GM23338 (cell line): ENCODE measurements at regions not wholly inside any gene's neighbourhood (a gene's known extent, or its start where the extent isn't known, plus 50 kb on each side); places are given as distances from the start of the nearest gene placed in this dataset.

Experiments used
- ATAC-seq: fragments of 200-7000 bp; cut with Tn5 transposase; 3 replicates; pipeline ENCODE4 v1.9.1; 2020
- DNase-seq: peaks from one replicate; pipeline ENCODE4 v3.0.0-alpha.2; 2015; ENCODE audit warnings: low spot score
- H2AFZ ChIP-seq: fragments of 200-600 bp; sonication (generic); 2 replicates; pipeline ENCODE4 v1.8.0; 2016; ENCODE audit warnings: antibody characterized with exemption, mild to moderate bottlenecking, moderate library complexity
- H3F3A ChIP-seq: fragments of 200-600 bp; sonication (generic); replicated peaks from 2 replicates; pipeline ENCODE4 v1.8.0; 2017; ENCODE audit warnings: antibody characterized with exemption, mixed run types, low read depth
- H3K27ac ChIP-seq: fragments of 200-600 bp; sonication (generic); 2 replicates; pipeline ENCODE4 v1.6.1; 2016; ENCODE audit warnings: low read depth
- H3K27me3 ChIP-seq: fragments of 200-600 bp; sonication (generic); 2 replicates; pipeline ENCODE4 v1.8.0; 2016; ENCODE audit warnings: mild to moderate bottlenecking, mixed run types, moderate library complexity; ENCODE audit not compliant: insufficient read depth
- H3K36me3 ChIP-seq: fragments of 200-600 bp; sonication (generic); 2 replicates; pipeline ENCODE4 v1.8.0; 2016; ENCODE audit warnings: mild to moderate bottlenecking; ENCODE audit not compliant: insufficient read depth
- H3K4me1 ChIP-seq: fragments of 200-600 bp; sonication (generic); 2 replicates; pipeline ENCODE4 v1.8.0; 2016; ENCODE audit warnings: mild to moderate bottlenecking, moderate library complexity; ENCODE audit not compliant: insufficient read depth
- H3K4me2 ChIP-seq: fragments of 200-600 bp; sonication (generic); 2 replicates; pipeline ENCODE4 v1.7.1; 2017; ENCODE audit warnings: mixed run types
- H3K4me3 ChIP-seq: fragments of 200-600 bp; sonication (generic); 2 replicates; pipeline ENCODE4 v1.6.1; 2016; ENCODE audit warnings: mixed run types
- H3K79me2 ChIP-seq: fragments of 200-600 bp; sonication (generic); replicated peaks from 2 replicates; pipeline ENCODE4 v1.8.0; 2017; ENCODE audit warnings: mild to moderate bottlenecking; ENCODE audit not compliant: insufficient read depth
- H3K9me2 ChIP-seq: fragments of 200-600 bp; sonication (generic); 2 replicates; pipeline ENCODE4 v1.8.0; 2017; ENCODE audit not compliant: insufficient read depth
- H4K20me1 ChIP-seq: fragments of 200-600 bp; sonication (generic); replicated peaks from 2 replicates; pipeline ENCODE4 v1.8.0; 2017; ENCODE audit warnings: mild to moderate bottlenecking; ENCODE audit not compliant: insufficient read depth
- H3K27ac Mint-ChIP-seq: 2 replicates; pipeline ENCODE4 v1.8.0; 2020; ENCODE audit warnings: inconsistent platforms, mild to moderate bottlenecking, moderate library complexity, mixed read lengths
- H3K27me3 Mint-ChIP-seq: 3 replicates; pipeline ENCODE4 v1.8.0; 2022; ENCODE audit warnings: low read depth, mild to moderate bottlenecking, moderate library complexity, mixed read lengths, inconsistent platforms; ENCODE audit not compliant: insufficient read depth, poor library complexity
- H3K36me3 Mint-ChIP-seq: 3 replicates; pipeline ENCODE4 v1.8.0; 2021; ENCODE audit warnings: low read depth, mild to moderate bottlenecking, inconsistent platforms, moderate library complexity, mixed read lengths
- H3K4me1 Mint-ChIP-seq: 3 replicates; pipeline ENCODE4 v1.8.0; 2020; ENCODE audit warnings: mild to moderate bottlenecking, inconsistent platforms, mixed read lengths
- H3K4me3 Mint-ChIP-seq: 3 replicates; pipeline ENCODE4 v1.8.0; 2021; ENCODE audit warnings: moderate library complexity, mild to moderate bottlenecking, inconsistent platforms, mixed read lengths
- H3K9me3 Mint-ChIP-seq: 3 replicates; pipeline ENCODE4 v1.8.0; 2020; ENCODE audit warnings: moderate library complexity, mild to moderate bottlenecking, inconsistent platforms, mixed read lengths
- CREB1 ChIP-seq: fragments of 250-450 bp; sonication (Bioruptor Pico); IDR thresholded peaks from 2 replicates; pipeline ENCODE4 v1.5.0; 2020; ENCODE audit warnings: low read depth, mild to moderate bottlenecking, moderate library complexity
- EZH2 ChIP-seq: fragments of 200-600 bp; sonication (generic); IDR thresholded peaks from one replicate; pipeline ENCODE4 v1.8.0; 2017; ENCODE audit warnings: antibody characterized with exemption, mild to moderate bottlenecking, low read depth; ENCODE audit not compliant: unreplicated experiment
- EZH2phosphoT487 ChIP-seq: fragments of 200-600 bp; sonication (generic); IDR thresholded peaks from one replicate; pipeline ENCODE4 v1.8.1; 2018; ENCODE audit warnings: antibody characterized with exemption; ENCODE audit not compliant: unreplicated experiment
- JUNB ChIP-seq: IDR thresholded peaks from one replicate; pipeline ENCODE4 v1.6.1; 2016; ENCODE audit warnings: antibody characterized with exemption; ENCODE audit not compliant: unreplicated experiment
- POLR2AphosphoS5 ChIP-seq: IDR thresholded peaks from 2 replicates; pipeline ENCODE4 v1.6.1; 2016; ENCODE audit warnings: antibody characterized with exemption, low read depth
- REST ChIP-seq: IDR thresholded peaks from one replicate; pipeline ENCODE4 v1.6.1; 2018; ENCODE audit warnings: antibody characterized with exemption; ENCODE audit not compliant: unreplicated experiment
- STAT1 ChIP-seq: IDR thresholded peaks from one replicate; pipeline ENCODE4 v1.6.1; 2016; ENCODE audit warnings: antibody characterized with exemption; ENCODE audit not compliant: unreplicated experiment
- ZNF114 ChIP-seq: fragments of 250-450 bp; sonication (Bioruptor Pico); IDR thresholded peaks from 2 replicates; pipeline ENCODE4 v1.5.0; 2020; ENCODE audit warnings: mild to moderate bottlenecking, moderate library complexity
- ZNF331 ChIP-seq: fragments of 250-450 bp; sonication (Bioruptor Pico); IDR thresholded peaks from 2 replicates; pipeline ENCODE4 v1.5.0; 2020; ENCODE audit warnings: low read depth, mild to moderate bottlenecking, moderate library complexity
- TF ChIP-seq, protein P1 (sequence below): IDR thresholded peaks from 2 replicates; pipeline ENCODE4 v1.6.1; 2016; ENCODE audit warnings: antibody characterized with exemption
- TF ChIP-seq, protein P2 (sequence below): fragments of 250-450 bp; sonication (Bioruptor Pico); IDR thresholded peaks from 2 replicates; pipeline ENCODE4 v1.5.0; 2020; ENCODE audit warnings: mild to moderate bottlenecking, moderate library complexity
- TF ChIP-seq, protein P3 (sequence below), 2 experiments: fragments of 200-600 bp in 1 of 2; sonication (generic) in 1 of 2; conservative IDR thresholded peaks; 2 replicates each; pipeline versions ENCODE4 v1.5.1 to v1.6.1; 2016 to 2017; ENCODE audit warnings: antibody characterized with exemption in 2 of 2, low read depth in 2 of 2, mild to moderate bottlenecking in 2 of 2, moderate library complexity in 1 of 2

DNA sequence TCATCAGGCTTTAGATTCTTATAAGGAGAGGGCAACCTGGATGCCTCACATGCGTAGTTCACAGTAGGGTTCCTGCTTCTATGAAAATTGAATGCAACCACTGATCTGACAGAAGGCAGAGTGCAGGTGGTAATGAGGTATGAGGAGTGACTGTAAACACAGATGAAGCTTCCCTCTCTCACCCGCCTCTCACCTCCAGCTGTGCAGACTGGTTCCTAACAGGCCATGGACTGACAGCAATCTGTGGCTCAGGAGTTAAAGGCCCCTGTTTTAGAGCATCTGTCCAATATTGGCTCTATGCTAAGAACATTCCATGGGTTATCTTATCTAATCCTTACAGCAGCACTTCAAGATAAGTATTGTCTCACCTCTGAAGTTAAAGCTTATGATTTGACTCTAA is 213.5 kb upstream of the NRP1 start (continued):
- TF ChIP-seq POLR2AphosphoS5 = no peak
- TF ChIP-seq, protein P1, sequence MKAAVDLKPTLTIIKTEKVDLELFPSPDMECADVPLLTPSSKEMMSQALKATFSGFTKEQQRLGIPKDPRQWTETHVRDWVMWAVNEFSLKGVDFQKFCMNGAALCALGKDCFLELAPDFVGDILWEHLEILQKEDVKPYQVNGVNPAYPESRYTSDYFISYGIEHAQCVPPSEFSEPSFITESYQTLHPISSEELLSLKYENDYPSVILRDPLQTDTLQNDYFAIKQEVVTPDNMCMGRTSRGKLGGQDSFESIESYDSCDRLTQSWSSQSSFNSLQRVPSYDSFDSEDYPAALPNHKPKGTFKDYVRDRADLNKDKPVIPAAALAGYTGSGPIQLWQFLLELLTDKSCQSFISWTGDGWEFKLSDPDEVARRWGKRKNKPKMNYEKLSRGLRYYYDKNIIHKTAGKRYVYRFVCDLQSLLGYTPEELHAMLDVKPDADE = no peak

- no peaks in the 10 kb centered on the region for H3K9me2 ChIP-seq
- no peak for ATAC-seq
- TF ChIP-seq, protein P2, sequence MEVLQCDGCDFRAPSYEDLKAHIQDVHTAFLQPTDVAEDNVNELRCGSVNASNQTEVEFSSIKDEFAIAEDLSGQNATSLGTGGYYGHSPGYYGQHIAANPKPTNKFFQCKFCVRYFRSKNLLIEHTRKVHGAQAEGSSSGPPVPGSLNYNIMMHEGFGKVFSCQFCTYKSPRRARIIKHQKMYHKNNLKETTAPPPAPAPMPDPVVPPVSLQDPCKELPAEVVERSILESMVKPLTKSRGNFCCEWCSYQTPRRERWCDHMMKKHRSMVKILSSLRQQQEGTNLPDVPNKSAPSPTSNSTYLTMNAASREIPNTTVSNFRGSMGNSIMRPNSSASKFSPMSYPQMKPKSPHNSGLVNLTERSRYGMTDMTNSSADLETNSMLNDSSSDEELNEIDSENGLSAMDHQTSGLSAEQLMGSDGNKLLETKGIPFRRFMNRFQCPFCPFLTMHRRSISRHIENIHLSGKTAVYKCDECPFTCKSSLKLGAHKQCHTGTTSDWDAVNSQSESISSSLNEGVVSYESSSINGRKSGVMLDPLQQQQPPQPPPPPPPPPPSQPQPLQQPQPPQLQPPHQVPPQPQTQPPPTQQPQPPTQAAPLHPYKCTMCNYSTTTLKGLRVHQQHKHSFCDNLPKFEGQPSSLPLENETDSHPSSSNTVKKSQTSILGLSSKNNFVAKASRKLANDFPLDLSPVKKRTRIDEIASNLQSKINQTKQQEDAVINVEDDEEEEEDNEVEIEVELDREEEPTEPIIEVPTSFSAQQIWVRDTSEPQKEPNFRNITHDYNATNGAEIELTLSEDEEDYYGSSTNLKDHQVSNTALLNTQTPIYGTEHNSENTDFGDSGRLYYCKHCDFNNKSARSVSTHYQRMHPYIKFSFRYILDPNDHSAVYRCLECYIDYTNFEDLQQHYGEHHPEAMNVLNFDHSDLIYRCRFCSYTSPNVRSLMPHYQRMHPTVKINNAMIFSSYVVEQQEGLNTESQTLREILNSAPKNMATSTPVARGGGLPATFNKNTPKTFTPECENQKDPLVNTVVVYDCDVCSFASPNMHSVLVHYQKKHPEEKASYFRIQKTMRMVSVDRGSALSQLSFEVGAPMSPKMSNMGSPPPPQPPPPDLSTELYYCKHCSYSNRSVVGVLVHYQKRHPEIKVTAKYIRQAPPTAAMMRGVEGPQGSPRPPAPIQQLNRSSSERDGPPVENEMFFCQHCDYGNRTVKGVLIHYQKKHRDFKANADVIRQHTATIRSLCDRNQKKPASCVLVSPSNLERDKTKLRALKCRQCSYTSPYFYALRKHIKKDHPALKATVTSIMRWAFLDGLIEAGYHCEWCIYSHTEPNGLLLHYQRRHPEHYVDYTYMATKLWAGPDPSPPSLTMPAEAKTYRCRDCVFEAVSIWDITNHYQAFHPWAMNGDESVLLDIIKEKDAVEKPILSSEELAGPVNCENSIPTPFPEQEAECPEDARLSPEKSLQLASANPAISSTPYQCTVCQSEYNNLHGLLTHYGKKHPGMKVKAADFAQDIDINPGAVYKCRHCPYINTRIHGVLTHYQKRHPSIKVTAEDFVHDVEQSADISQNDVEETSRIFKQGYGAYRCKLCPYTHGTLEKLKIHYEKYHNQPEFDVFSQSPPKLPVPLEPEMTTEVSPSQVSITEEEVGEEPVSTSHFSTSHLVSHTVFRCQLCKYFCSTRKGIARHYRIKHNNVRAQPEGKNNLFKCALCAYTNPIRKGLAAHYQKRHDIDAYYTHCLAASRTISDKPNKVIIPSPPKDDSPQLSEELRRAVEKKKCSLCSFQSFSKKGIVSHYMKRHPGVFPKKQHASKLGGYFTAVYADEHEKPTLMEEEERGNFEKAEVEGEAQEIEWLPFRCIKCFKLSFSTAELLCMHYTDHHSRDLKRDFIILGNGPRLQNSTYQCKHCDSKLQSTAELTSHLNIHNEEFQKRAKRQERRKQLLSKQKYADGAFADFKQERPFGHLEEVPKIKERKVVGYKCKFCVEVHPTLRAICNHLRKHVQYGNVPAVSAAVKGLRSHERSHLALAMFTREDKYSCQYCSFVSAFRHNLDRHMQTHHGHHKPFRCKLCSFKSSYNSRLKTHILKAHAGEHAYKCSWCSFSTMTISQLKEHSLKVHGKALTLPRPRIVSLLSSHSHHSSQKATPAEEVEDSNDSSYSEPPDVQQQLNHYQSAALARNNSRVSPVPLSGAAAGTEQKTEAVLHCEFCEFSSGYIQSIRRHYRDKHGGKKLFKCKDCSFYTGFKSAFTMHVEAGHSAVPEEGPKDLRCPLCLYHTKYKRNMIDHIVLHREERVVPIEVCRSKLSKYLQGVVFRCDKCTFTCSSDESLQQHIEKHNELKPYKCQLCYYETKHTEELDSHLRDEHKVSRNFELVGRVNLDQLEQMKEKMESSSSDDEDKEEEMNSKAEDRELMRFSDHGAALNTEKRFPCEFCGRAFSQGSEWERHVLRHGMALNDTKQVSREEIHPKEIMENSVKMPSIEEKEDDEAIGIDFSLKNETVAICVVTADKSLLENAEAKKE (CRISPR knock-in tag) = no peak
- TF ChIP-seq STAT1 = no peak
- TF ChIP-seq CREB1 (CRISPR knock-in tag) = no peak
- TF ChIP-seq EZH2 = no peak
- TF ChIP-seq ZNF331 (CRISPR knock-in tag) = no peak
- TF ChIP-seq JUNB = no peak
- TF ChIP-seq, protein P3, sequence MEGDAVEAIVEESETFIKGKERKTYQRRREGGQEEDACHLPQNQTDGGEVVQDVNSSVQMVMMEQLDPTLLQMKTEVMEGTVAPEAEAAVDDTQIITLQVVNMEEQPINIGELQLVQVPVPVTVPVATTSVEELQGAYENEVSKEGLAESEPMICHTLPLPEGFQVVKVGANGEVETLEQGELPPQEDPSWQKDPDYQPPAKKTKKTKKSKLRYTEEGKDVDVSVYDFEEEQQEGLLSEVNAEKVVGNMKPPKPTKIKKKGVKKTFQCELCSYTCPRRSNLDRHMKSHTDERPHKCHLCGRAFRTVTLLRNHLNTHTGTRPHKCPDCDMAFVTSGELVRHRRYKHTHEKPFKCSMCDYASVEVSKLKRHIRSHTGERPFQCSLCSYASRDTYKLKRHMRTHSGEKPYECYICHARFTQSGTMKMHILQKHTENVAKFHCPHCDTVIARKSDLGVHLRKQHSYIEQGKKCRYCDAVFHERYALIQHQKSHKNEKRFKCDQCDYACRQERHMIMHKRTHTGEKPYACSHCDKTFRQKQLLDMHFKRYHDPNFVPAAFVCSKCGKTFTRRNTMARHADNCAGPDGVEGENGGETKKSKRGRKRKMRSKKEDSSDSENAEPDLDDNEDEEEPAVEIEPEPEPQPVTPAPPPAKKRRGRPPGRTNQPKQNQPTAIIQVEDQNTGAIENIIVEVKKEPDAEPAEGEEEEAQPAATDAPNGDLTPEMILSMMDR (conservative IDR thresholded peaks at IDR 0.05; ENCODE audit: low read depth in 2 of 2) = no peak
- TF ChIP-seq, protein P1 = no peak
- no peak for TF ChIP-seq ZNF114 (CRISPR knock-in tag)
- TF ChIP-seq POLR2AphosphoS5 = no peak
- no peak for TF ChIP-seq EZH2phosphoT487
- TF ChIP-seq REST = no peak
Measured at GRCh38 chr10:33546031-33546430, 211.6 kb upstream of the NRP1 start.

More at GRCh38 chr10:33546031-33546430, 211.6 kb upstream of the NRP1 start:
- no peaks in the 10 kb centered on the region for H3F3A ChIP-seq
- no peaks in the 10 kb centered on the region for H3K4me1 ChIP-seq
- no peaks in the 10 kb centered on the region for H3K27me3 ChIP-seq
- H3K4me3 ChIP-seq = no peak overlapping the region
- no peaks in the 10 kb centered on the region for H3K79me2 ChIP-seq
- DNase-seq = no peak
- H3K4me3 Mint-ChIP-seq = no peak overlapping the region
- no peak overlapping the region for H3K27ac ChIP-seq
- H2AFZ ChIP-seq = no peak overlapping the region
- H4K20me1 ChIP-seq = no peaks in the 10 kb centered on the region
- H3K36me3 ChIP-seq = no peaks in the 10 kb centered on the region
- H3K4me1 Mint-ChIP-seq = no peaks in the 10 kb centered on the region
- no peak overlapping the region for H3K4me2 ChIP-seq
- H3K27ac Mint-ChIP-seq = no peak overlapping the region
- no peaks in the 10 kb centered on the region for H3K36me3 Mint-ChIP-seq
- no peaks in the 10 kb centered on the region; the same call in 2 of the 3 replicates for H3K9me3 Mint-ChIP-seq
- H3K27me3 Mint-ChIP-seq = no peaks in the 10 kb centered on the region
